Keratinocyte (primary cell): ENCODE measurements at regions not wholly inside any gene's neighbourhood (a gene's known extent, or its start where the extent isn't known, plus 50 kb on each side); places are given as distances from the start of the nearest gene placed in this dataset.

Source experiments
- EZH2 ChIP-seq: IDR thresholded peaks from one replicate; pipeline ENCODE4 v1.6.1; 2012; ENCODE audit warnings: inconsistent platforms, mild to moderate bottlenecking, low read length, moderate library complexity
- TF ChIP-seq, protein P1 (sequence below), 3 experiments: IDR thresholded peaks in 1 of 3; conservative IDR thresholded peaks in 1 of 3; optimal IDR thresholded peaks in 1 of 3; 2 replicates in 2 of 3; 3 replicates in 1 of 3; pipeline versions ENCODE3 to v1.5.1; 2011; ENCODE audit warnings: low read length in 3 of 3, mild to moderate bottlenecking in 3 of 3, moderate library complexity in 2 of 3, control low read depth in 1 of 3, inconsistent platforms in 1 of 3; ENCODE audit not compliant: insufficient read depth in 2 of 3; ENCODE audit errors: extremely low read depth in 1 of 3

DNA sequence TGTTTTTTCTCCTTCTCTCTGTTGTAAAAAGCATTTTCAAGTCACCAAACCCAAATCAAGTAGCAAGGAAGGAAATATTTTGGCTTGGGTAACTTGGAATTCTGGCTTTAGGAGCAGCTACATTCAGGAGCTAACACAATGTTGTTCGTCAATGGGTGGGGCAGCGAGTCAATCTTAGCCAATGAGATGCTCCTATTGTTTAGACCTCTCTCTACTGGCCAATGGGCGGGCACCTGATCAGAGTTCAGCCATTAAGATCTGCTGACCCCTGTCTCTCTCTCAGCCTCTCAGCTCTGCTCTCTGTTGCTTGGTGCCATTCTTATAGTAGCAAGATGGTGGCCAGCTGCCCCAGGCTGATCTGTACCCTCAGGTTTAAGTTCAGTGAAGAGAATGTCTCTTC, 83.2 kb downstream of the IRX3 start:
- TF ChIP-seq, protein P1, sequence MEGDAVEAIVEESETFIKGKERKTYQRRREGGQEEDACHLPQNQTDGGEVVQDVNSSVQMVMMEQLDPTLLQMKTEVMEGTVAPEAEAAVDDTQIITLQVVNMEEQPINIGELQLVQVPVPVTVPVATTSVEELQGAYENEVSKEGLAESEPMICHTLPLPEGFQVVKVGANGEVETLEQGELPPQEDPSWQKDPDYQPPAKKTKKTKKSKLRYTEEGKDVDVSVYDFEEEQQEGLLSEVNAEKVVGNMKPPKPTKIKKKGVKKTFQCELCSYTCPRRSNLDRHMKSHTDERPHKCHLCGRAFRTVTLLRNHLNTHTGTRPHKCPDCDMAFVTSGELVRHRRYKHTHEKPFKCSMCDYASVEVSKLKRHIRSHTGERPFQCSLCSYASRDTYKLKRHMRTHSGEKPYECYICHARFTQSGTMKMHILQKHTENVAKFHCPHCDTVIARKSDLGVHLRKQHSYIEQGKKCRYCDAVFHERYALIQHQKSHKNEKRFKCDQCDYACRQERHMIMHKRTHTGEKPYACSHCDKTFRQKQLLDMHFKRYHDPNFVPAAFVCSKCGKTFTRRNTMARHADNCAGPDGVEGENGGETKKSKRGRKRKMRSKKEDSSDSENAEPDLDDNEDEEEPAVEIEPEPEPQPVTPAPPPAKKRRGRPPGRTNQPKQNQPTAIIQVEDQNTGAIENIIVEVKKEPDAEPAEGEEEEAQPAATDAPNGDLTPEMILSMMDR (optimal IDR thresholded peaks at IDR 0.05 in 1 of 3, IDR thresholded peaks at IDR 0.05 in 1 of 3, conservative IDR thresholded peaks at IDR 0.05 in 1 of 3; ENCODE audit: extremely low read depth in 1 of 3, insufficient read depth in 2 of 3, low read length in 3 of 3) = no peak
- TF ChIP-seq EZH2 = no peak
